ENCODE measurements at regions not wholly inside any gene's neighbourhood (a gene's known extent, or its start where the extent isn't known, plus 50 kb on each side); places are given as distances from the start of the nearest gene placed in this dataset.

DNA sequence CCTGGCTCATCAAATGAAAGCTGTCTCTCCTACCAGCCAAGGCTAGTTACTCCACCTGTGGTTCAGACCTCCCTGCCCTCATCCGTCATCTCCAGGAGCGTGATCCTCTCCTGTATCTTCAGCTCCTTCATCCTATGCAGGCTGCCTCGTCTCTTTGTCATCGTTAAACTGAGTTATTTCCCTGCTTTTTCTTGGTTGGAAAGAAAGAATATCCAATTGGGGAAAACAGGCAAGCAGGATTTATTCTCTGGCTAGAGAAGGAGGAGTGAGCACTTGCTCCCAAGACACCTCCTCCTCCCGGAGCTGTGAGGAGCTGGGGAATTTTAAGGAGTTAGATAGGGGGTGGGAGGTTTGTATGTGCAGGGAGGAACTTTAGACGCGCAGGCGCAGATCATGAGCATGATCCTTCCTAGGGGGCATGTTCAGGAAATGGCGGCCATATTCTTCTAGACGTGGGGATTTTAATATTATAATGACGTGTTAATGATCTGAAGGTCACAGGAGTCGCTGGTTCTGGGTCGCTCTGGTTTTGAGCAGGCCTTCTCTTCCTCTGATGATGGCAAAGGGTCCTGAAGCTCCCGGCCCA lies 156.4 kb upstream of the KL start:
- no peak for DNase-seq (ENCODE audit: extremely low read depth, low read depth)

DNA sequence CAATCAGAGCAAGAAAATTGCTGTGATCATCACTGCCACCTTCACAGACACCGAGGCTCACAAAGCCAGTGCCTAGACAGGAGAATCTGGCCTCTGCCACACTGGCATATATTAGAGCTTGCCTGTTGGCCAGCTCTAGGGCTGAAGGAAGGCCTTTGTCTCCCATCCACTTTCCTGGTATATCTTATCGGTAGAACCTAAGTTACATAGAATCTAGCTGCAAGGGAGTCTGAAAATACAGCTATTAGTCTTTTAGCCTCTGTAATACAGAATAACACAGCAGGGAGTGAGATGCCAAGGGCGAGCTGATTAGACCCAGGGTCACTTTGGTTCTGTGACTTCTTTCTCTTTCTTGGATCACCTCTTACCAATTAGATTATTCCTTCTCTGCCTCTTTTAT lies 154.9 kb upstream of the KL start:
- no peak for DNase-seq (ENCODE audit: extremely low read depth, low read depth)

DNA sequence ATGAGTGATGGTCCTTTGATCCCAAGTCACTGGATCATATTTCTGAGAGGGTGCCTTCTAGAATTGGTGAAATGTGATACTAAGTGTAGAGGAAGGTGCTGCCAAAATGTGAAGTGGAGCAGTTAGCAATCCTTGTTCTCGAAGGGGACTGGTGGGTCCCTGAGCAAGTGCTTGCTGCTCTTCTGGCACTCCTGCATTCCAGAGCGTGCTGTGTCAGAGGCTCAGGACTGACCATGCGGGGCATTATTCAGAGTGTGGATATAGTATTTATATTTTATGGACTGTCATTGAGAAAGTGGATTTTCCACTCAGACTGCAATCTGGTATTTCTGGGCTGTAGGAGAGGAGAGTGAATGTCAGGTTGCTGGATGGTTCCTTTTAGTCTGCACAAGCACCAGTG lies 152.6 kb upstream of the KL start:
- no peak for DNase-seq (ENCODE audit: extremely low read depth, low read depth)

DNA sequence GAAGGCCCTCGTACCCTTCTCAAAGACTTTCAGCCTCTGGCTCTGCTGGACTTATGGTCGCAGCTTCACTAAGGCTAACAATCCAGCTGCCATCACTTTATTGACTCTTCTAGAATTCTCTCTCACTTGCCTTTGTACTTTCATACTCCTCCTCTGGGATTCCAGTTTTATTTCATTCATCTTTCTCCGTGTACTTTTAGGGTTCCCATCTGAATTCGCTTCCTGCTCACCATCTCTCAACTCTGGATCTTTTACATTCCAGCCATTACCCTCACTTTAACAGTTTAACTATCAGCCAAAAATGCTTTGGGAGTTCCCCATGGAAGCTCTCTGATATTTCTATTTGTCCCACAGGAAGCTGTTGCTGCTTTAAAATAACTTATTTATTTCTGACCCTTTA lies 149.3 kb upstream of the KL start:
- DNase-seq (ENCODE audit: extremely low read depth, low read depth): no peak

DNA sequence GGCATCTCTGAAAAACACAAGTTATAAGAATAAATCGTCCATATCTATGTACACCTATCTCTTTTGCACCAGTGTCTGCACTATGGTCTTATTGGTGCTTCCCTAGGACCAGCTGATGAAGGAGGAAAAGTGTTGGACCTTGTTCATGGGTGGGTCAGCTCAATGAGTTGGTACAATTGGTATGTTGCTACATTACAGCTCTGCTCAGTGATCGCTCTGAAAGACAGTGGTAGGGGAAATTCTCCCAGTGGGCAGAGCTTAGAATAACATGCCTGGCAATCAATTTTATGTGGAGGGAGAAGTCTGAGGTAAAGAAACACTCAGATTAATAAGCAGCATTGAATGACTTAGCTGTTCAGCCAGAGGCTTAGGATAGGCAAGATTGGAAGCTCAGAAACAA lies 138.7 kb upstream of the KL start:
- DNase-seq (ENCODE audit: extremely low read depth, low read depth): no peak

DNA sequence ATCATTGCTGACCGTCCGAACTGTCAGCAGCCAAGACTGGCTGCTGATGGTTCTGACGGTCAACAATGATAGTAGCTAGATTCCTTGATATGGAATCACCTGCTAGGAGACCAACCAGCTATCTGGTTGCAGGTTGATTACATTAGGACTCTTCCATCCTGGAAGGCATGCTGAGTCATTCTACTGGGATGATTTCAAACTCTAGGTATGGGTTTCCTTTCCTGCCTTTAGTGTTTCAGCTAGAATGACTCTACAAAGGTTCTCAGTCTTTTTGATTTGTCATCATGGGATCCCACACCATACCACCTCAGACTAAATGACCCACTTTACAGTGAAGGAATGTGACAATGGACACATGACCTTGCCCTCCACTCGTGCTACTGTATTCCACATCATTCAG lies 138.1 kb upstream of the KL start:
- DNase-seq (ENCODE audit: extremely low read depth, low read depth): peak; percentile 5

DNA sequence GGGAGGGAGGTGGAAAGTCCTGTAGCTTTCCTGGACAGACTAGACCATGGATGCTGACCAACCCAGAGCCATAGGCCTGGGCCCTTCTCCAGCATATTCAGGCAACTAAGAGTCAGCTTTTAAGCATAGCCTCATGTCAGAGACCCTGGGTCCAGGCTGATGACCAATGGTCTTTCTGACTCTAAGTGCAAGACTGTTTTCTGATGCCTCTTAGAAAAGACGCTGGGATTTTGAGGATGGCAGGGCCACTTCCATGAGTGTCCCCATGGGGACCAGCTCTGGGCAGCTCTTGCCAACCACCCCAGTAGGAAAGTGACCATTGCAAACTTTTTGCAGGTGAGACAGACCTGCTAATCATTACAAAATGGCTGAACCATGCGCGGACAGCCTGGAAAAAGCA lies 135.6 kb upstream of the KL start:
- DNase-seq (ENCODE audit: extremely low read depth, low read depth): no peak

DNA sequence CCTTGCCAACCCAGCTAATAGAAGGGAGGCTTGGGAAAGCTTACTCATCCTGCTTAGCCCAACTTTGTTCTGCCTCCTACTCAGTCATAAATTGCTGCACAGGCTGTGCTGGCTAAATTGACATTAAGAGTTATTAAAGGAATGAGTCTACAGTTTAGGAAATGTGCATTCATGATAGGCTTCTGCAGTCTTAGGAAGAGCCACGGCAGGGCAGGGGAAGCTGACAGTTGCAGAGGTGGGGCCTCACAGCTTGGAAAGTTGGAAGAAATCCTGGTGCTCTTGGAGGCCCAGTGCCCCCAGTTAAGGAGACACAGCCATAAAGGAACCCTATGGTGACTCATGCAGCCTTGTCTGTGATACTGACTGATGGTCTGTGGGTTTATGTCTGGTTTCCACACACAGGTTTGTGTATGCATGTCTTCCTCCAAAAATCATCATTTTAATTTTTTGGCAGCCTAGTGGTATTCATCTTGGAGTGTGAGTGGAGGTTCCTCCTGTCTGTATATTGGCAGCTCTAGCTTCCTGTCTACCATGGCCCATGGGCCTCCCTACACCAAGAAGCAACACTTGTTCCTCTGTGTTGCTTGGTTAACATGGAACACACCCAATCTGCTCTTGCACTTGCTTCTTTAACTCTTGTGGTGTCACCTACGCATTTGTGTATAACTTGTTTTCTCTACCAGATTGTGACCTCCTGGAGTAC lies 135.0 kb upstream of the KL start:
- no peak for DNase-seq (ENCODE audit: extremely low read depth, low read depth)

DNA sequence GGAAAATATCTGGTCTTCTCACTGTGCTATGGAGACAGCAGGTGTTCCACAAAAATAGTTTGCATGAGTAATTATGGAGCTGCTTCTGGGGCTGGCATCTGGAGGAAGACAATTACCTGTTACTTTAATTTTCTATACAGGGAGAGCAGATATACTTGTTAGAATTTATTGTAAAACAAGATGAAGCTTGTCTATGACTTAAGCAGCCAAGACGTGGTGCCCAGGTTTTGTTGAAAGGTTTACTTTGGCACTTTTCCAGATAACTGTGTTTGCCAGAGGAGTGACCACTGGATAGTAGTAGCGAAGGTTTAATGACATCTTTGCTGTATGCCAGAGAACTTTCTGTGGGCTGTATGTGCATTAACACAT lies 134.5 kb upstream of the KL start:
- DNase-seq (ENCODE audit: extremely low read depth, low read depth): no peak

DNA sequence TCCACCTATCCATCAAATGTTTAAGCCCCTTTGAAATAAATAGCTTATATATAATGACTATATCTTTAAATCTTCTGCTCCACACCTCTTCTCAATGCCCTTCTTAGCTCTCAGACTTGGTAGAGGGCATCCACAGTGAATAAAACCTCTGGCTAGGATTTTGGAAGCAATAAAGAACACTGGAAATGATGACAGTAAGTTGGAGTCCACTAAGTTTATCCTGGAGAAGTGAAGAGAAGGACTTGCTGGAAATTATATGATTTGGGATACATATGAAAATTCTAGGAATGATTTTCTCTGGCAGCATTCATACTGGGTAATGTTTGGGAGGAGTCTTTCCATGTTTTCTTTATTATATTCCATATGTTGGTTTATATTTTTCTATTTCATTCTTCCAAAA lies 133.5 kb upstream of the KL start:
- no peak for DNase-seq (ENCODE audit: extremely low read depth, low read depth)

DNA sequence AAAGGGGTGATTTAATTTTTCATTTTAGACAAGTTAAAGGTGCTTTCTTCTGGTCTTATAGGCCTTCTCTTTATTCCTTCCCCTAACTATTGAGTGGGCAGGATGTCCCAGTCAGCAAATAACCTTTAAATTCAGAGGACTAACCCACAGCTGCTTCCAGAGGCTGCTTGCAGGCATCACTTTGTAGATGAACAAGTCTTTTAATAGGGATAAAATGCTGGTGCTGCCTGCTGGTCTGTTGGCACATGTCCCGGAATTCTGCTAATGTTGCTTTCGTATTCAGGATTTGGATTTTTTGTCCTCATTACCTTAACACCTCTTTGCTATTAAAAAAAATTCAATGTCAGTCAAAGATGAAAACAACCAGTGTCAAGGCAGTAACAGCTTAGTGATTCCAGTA lies 132.7 kb upstream of the KL start:
- DNase-seq (ENCODE audit: extremely low read depth, low read depth): no peak

DNA sequence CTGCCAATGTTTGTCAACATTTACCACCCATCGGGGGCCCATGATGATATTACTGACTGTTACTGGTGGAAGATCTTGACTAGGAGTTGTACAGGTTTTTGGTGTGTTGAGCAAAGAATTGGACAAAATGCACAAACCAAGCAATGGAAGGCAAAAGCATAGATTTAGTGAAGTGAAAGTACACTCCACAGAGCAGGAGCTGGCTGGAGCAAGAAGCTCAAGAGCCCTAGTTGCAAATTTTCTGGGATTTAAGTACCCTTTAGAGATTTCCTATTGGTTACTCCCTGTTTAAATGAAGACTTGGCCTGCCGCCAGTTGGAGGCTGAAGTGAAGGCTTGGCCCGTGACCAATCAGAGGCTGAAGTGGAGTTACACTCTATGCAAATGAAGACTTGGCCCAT lies 128.6 kb upstream of the KL start:
- DNase-seq (ENCODE audit: extremely low read depth, low read depth): no peak

DNA sequence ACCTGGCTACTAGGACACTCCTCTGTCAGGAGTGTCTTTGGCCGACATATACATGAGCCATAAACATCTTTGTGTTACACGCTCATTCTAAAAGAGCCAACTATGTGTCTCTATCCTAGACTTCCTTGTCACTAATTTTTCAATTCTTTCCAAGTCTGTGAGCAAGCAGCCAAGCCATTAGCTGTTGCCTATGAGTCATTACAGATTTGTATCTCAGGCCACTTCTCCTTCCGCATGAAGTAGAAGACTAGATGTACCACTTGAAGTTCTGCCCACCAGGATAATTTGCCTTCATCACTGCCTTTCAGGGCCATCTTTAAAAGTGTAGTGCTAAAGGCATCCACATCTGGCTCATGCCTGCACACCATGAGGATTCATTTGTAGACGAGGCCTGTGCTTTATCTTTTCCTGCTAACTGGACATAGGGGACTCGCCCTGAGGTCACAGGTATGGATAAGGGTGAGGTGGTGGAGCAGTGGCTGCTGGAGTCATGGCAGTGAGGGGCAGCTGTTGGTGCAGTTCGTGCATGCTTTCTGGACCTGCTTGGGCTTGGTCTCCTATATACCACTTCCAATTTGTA lies 126.1 kb upstream of the KL start:
- DNase-seq (ENCODE audit: extremely low read depth, low read depth): no peak

DNA sequence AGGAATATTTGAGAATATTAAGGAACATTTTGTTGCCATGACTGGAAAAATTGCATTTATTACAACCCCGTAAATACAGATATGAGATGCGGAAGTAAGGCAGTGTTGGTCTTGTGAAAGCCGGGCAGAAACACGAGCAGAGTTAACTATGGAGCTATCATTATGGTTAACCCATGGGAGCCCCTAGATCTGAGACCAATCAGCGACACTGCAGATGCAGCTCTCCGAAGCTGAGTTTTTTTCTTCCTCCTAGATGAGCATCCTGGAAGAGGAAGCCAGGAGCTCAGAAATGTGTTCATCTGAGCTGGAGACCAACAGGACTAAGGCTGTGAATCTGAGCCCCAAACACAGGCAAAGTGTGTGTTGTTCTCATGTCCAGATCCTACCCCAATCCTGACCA lies 123.0 kb upstream of the KL start:
- DNase-seq (ENCODE audit: extremely low read depth, low read depth): no peak

DNA sequence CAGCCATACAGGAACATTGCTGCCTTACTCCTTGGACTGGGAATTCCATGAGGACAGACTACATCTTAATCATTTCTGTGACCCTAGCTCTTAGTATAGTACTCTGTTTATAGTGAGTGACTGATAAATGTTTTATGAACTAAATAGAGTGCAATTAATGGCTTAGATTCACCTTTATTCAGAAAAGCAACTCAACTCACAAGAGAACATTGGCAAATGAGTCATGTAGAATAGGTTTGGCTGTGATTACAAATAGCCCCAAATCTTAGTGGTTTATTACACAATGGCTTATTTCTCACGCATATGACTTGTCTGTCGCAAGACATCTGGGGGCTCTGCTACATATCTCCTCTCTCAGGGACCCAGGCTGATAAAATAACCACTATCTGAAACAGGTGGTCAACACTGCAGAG lies 121.6 kb upstream of the KL start:
- DNase-seq (ENCODE audit: extremely low read depth, low read depth): no peak

DNA sequence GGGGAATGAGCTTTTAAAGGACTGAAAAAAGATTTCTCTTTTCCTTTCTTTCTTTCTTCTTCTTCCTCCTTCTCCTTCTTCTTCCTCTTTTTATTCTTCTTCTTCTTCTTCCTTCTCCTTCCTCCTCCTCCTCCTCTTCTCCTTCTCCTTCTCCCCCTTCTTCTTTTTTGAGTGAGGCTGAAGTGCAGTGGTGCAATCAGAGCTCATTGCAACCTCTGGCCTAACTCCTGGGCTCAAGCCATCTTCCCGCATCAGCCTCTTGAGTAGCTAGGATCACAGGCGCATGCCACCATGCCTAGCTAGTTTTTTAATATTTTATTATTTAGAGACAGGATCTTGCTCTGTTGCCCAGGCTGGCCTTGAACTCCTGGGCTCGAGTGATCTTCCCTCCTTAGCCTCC lies 120.9 kb upstream of the KL start:
- DNase-seq (ENCODE audit: extremely low read depth, low read depth): no peak

DNA sequence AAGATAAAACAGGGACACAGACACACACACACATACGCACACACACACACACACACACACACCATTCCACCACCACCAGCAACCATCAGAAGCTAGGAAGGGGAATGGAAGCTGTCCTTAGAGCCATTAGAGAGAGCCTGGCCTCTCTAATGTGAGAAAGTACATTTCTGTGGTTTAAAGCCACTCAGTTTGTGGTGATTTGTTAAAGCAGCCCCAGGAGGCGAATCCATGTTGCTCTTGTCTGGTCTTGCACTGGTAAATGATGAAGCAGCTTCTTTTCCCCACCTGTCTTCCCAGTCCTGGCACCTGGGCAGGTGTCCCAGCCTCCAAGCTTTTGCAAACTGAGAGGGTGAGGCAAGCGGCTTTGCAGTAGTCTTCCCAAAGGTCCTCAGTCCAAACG lies 118.9 kb upstream of the KL start:
- no peak for DNase-seq (ENCODE audit: extremely low read depth, low read depth)

DNA sequence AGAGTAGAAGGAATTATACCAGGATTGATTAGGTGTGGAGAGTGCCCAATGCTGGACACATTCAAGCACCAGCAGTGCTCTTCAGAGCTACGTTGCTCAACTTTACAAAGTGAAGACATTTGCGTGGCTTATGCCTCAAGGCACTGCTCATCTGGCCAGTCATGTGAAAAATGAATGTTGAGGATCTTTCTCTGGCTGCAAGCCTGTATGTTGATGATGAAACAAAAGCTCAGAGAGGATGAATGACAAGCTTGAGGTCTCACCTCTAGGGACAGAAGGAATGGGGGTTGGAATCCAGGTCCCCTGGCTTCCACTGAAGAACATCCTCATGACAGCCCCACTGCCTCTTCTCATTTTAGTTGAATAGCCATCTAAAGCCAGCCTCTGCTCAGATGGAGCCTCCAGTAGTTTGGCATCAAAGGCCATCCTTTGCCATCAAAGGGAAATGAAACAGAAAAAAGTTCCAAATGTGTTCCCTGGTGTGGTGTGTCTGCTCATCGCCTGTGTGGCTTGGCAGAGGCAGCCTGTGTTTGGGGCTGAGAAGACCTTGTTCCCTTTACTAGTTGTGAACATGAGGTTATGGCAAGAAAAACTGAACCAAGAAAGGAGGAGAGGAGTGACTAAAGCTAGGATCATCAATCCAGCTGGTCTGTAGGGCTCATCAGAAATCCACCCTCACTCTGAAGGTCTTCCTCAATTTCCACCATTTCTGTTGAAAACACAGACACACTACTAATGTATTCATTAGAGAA lies 114.0 kb upstream of the KL start:
- no peak for DNase-seq (ENCODE audit: extremely low read depth, low read depth)

DNA sequence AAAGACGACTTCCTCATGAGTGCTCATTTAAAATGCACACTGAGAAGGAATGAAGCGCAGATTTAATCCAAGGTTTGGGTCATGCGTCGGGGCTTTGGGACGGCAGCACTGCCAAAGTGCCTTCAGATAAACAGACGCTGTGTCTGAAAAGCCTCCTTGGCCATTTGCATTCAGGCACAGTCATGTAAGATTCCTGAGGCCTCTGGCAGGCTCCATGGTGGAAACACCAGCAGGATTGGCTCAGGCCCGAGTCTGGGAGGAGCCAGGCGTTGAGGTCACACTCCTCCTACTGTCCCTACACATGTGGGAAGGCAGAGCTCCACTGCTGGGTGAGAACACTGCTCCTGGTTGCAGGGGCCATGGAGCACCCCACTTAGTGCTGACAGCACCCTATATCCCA lies 113.3 kb upstream of the KL start:
- DNase-seq (ENCODE audit: extremely low read depth, low read depth): no peak

DNA sequence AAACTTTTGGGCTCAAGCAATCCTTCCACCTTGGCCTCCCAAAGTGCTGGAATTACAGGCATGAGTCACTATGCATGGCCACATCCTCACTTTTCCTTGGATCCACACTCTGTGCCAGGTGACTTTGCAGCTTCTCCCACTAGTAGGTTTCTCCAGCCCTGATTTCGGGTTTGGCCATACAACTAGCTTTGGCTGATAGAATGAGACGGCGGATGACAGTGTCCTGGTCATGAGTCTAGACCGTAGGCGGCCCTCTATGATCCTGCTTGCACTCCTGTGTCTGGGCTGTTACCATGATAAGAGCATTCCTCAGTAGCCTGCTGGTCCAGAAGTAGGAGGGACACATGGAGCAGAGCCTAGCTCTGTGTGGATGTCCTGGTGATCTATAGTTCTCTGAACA lies 112.5 kb upstream of the KL start:
- no peak for DNase-seq (ENCODE audit: extremely low read depth, low read depth)

DNA sequence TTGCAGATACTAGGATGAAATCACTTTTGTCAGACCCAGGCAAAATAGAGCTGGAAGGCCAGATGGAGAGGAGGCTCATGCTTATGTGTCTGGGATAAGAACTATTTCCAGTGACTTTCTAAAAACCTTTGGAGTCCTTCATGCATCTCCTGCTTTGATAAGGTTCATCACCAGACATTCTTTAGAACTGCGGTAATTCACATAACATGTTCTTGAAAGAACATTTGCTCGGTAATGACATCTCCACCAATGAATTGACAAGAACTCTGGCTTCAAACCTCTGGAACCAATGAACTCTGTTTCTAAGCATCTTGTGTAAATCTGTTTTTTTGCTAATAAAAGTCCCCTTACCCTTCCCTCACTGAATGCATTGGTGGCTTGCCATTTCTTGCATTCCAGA lies 112.0 kb upstream of the KL start:
- no peak for DNase-seq (ENCODE audit: extremely low read depth, low read depth)
